HG03469 (cell line): ENCODE measurements at regions not wholly inside any gene's neighbourhood (a gene's known extent, or its start where the extent isn't known, plus 50 kb on each side); places are given as distances from the start of the nearest gene placed in this dataset.
"Not testable (repeated sequence)": the region's sequence is repeated elsewhere in the genome, so short reads cannot be mapped to it uniquely, and the experiment has no call there.

Experiments
- ATAC-seq: cut with Tn5 transposase; IDR thresholded peaks from one replicate; pipeline ENCODE4 v1.9.1; 2021; ENCODE audit warnings: mild to moderate bottlenecking, moderate library complexity, moderate number of reproducible peaks; ENCODE audit not compliant: unreplicated experiment

DNA sequence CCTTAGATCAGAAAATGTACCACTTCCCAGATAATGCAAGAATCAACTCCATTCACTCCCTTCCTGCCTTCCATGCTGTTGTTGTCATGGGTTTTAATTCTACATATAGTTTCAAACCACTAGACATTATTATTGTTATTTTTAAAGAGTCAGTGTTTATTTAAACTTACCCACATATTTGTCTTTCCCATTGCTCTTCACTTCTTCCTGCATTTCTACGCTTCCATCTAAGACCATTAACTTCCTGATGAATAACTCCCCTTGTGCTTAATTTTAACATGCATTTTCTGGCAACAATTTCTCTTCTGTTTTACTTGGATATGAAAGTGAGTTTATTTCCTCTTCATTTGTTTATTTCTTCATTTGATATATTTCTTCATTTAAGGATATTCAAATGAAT lies 127.1 kb upstream of the FHIT start:
- no peak for ATAC-seq

DNA sequence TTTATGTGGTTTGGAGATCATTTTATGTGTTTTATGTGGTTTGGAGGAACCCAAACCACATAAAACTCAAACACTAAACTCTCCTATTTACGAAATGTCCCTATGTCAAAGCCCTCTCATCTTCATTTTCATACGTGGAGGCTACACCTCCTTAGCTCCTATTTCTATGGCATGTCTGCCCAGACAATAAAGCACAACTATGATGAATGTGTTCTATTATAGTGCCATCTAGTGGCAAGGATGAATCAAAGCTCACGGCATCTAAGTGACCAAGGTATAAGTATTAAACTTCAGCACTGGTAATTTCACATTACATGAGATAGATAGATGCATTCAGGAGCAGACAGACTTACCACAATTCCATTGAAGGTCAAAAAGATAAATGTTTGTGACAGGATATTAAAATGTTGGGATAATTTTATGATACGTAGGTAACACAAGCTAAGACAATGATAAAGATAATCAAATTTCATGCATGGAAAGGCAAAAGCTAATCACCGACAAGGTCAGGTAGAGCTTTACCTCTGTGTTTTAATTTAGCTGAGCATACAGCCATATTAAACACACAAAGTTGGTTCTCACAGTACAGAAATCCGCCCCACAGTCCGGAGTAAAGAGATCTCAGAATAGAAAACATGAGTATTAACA lies 130.6 kb upstream of the FHIT start:
- peak; percentile 85 for ATAC-seq

DNA sequence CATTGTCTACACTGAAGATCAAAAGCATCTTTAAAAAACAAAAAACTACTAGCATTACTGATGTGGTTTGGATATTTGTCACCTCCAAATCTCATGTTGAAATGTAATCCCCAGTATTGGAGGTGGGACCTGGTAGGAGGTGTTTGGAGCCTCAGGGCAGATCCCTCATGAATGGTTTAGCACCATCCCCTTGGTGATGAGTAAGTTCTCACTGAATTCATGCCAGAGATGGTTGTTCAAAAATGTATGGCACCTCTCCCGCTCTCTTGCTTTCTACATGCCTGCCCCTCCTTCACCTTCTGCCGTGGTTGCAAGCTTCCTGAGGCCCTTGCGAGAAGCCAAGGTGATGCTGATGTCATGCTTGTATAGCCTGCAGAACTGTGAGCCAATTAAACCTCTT lies 136.6 kb upstream of the FHIT start:
- no peak for ATAC-seq

DNA sequence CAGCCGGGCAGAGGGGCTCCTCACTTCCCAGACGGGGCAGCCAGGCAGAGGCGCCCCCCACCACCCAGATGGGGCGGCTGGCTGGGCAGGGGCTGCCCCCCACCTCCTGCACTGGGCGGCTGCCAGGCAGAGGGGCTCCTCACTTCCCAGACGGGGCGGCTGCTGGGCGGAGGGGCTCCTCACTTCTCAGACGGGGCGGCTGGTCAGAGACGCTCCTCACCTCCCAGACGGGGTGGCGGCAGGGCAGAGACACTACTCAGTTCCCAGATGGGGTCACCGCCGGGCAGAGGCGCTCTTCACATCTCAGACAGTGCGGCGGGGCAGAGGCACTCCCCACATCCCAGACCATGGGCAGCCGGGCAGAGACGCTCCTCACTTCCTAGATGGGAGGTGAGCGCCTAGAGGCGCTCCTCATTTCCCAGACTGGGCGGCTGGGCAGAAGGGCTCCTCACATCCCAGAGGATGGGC lies 142.3 kb upstream of the FHIT start:
- not testable (repeated sequence) for ATAC-seq

DNA sequence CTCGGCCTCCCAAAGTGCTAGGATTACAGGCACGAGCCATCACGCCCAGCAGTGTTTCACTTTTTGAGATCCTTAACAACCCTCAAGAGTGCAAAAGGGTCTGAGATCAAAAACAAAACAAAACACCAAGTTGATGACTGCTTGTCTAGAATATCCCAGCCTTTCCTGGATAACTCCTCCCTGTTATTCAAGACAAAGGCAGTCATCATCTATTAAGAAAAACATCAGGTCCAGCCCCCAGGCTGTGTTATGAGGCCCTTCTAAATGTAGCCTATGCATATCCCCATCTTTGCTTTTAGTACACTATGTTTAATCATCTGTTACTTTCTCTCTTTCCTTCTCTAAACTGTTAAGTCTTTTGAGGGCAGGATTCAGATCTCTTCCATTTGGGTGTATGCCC lies 150.1 kb upstream of the FHIT start:
- ATAC-seq, result no peak

DNA sequence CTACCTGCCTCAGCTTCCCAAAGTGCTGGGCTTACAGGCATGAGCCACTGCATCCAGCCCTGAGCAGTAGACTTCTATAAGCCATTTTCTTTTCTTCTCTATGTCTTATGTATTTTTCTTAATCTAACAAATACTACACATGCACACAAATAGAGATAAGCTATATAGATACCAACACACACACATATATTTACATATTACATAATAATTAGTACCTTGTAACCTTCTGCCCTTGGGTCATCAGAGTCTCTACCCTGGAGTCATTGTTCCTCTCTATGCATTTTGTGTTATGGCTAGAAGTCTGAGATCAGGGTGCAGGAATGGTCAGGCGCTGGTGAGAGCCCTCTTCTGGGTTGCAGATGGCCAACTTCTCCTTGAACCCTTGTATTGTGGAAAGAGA lies 154.0 kb upstream of the PTPRG start:
- no peak for ATAC-seq

DNA sequence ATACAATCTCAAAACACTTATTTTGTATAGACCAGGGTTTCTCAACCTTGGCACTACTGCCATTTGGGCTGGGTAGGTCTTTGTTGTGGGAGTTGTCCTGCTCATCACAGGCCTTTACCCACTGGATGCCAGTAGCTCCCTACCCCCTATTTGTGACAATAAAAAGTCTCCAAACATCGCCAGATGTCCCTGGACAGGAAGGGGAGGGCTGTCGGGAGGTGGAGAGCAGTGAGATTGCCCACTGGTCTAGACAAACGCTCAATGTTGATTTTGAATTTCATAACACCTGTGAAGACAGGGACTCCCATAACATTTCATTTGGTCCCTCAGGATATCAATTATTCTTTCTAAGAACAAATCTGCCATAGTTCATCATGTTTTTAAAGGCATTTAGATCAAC lies 151.7 kb upstream of the PTPRG start:
- ATAC-seq, result no peak

DNA sequence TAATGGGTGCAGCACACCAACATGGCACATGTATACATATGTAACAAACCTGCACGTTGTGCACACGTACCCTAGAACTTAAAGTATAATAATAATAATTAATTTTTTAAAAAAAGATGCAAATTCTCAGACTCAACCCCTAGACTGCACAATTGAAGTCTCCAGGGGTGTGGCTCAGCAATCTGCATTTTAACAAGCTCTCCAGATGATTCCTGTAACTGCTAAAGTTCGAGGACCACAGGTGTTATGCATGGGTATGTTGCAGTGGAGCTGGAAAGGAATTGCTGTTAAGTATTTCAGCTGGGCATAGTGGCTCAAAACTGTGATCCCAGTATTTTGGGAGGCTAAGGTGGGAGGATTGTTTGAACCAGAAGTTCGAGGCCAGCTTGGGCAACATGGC lies 151.0 kb upstream of the PTPRG start:
- ATAC-seq, result not testable (repeated sequence)

DNA sequence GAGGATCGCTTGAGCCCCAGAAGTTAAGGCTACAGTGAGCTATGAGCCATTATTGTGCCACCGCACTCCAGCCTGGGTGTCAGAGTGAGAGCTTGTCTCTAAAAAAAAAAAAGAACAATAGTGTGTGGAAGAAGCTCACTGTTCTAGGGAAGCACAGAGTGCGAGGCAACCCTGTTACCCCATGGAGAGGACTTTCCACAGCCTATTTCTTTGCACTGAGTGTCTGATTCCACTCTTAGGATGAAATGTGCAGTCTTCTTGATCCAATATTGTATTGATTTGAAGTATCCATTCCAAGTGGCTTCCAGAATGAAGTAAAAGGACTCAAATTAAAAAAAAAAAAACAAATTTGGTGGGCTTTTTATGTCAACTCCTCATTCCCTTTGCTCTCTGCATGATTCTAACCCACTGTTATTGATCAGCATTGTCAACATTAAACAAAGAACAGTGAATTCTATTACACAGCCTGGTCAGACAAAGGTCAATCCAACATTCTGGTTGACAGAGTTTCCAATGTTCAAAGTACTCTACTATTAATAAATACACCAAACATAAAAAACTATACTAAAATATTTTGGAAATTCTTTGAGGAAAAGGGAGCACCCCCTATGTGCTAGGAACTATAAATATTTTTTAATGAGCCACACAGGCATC lies 150.2 kb upstream of the PTPRG start:
- ATAC-seq, result no peak

DNA sequence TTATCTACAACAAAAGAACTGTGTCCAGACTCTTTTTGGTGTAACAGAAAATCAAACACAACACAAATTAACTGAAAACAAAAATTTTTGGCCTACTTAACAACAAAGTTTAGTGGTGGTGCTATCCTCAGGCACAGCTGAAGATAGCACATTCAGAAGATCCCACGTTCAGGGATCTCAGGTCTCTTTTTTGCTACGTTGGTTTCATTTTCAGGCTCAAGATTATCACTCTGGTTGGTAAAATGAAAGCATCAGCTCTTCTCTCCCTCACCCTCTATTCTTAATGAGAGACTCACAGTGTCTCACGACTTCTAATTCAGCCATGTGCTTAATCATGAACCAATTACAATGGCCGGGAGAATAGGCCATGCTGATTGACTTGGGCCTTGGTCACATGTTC lies 146.9 kb upstream of the PTPRG start:
- no peak for ATAC-seq

DNA sequence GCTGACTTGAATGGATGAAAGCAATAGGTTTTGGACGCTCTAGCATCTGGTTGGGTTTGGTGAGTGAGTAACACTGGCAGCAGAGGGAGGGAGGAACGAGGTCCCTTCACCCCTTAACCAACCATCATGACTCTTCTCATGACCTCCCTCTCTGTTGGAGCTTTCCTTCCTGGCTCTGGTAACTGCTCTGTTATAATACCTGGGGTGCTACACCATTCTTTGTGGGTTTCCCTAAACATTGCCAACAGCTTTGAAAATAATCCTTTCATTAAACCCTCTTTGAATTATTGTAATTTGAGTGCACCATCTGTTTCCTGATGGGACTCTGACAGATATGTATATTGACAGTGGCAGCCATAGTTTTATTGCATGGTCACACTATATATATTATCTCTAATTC lies 146.2 kb upstream of the PTPRG start:
- ATAC-seq, result no peak

DNA sequence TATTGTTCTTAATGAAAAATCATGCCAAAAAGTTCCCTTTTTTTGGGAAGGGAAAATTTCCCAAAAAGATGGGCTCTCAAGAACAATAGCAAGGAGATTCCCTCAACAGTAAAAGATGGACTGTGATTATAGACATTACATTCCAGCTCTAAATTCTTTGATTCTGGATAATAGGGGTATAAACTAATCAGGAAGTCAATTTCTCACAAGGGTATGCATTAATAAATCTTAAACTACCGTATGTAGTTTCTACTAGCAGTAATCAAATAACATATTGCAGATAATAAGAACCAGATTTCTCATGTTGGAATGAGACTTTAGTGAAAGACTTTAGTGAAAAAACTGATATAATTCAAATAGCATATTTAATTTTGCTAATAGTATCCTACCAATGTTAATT lies 144.8 kb upstream of the PTPRG start:
- no peak for ATAC-seq

DNA sequence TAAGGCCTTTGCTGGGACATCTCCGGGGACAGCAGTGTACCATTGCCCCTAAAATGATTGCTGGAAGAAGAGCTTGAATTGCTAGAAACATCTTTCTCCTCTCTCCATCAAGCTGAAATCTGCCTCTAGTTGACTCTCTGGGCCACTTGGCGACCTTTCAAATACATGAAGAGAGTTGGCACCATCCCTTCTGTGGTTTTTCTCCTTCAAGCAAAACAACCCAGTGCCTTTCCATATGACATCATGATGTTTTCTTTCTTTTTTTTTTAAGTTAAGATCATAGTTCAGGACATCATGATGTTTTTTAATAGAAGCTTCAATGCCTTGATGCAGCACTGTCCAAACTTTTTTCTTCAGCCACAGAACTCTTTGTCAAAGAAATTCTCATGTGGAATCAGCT lies 144.0 kb upstream of the PTPRG start:
- ATAC-seq, result no peak

DNA sequence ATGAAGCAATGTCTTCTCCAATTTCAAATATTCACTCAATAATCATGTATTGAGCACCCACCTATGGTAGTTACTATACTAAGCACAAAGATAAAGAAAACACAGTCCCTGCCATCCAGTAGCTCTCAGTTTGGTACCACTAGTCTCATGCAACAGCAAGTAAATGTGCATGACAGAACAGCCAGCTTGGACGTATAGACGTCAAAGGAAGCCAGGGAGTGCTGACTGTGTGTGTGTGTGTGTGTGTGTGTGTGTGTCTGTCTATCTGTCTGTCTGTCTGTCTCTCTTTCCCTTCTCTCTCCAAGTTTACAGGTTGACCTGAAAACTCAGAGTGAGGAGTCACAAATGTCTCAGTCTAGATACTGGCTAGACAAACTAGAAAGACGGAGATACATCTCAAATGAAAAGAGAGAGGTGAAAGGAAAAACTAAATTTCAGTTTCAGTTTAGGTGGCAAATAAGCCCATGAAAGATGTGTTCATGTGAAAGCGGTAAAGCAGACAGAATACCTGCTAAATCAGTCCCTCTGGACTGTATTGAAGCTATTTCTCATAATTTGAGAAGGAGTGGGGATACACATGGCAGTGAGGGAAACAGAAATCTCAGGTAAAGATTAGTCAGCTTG lies 141.1 kb upstream of the PTPRG start:
- no peak for ATAC-seq

DNA sequence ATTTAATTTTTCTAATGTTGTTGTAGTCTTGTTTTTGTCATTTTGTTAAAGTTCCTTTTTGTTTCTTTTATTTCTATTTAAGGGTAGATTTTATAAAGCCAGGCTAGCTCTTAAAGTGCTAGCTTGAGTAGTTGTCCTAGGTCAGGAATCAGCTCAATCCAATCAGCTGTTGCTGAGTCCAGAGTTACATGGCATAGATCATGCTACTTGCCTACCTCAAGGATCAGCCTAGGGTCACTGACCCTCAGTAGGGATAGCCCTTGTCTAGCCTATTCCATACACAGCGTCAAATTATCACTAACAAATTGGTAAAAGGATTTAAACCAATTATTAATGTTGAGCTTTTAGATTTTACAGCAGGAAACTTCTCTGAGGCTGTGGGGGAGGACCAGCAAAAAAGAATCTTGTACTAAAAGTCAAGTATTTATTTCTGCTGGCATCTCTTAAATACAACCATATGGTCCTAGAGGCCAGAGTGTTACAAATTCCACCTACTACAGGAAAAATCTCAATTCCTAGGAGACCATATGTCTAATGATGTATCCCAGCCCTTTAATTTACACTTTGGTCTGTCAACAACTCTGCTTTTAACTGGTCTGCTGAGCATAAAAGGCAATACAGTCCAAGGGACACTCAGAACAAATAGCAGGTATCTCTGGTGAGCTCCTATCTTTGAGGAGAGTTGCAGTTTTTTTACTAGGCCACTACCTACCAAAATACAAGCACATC lies 138.3 kb upstream of the PTPRG start:
- ATAC-seq, result no peak

DNA sequence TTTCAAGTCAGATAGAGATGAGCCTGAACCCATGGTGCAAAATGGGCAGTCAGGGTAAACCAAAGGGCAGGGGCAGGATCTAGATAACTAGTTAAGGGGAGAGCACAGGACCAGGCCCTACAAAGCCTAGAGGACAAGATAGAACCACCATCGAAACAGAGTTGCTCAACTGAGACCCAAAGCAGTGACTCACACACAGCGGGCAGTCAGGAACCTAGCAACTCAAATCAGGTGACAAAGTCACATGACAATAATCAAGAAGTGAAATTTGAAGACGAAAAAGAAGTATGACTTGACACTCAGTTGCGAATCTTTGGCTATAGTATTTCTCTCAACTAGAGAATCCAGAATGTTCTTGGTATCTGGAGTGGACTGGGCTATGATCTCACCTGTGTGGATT lies 136.0 kb upstream of the PTPRG start:
- ATAC-seq, result no peak

DNA sequence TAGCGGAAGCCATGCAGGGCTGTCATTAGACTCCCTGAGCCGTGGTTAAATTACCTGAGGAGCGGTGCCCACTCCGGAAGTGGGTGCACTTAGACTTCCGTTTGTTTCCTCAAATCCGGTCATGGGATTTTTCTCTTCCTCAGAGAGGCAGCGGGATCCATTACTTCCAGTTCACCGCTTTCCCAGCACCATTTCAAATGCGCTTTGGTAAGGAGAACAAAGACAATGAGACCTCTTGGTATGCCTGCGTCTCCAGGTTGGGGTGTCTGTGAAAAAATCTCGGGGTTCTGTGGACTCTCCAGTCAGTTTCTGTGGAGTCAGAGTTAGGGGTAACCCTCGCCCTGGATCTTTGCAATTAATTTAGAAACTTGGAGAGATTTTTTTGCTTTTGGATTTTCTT lies 132.3 kb upstream of the PTPRG start:
- no peak for ATAC-seq

DNA sequence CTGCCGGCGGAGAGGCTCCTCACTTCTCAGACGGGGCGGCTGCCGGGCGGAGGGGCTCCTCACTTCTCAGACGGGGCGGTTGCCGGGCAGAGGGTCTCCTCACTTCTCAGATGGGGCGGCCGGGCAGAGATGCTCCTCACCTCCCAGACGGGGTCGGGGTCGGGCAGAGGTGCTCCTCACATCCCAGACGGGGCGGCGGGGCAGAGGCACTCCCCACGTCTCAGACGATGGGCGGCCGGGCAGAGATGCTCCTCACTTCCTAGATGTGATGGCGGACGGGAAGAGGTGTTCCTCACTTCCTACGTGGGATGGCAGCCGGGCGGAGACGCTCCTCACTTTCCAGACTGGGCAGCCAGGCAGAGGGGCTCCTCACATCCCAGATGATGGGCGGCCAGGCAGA lies 126.5 kb upstream of the PTPRG start:
- not testable (repeated sequence) for ATAC-seq

DNA sequence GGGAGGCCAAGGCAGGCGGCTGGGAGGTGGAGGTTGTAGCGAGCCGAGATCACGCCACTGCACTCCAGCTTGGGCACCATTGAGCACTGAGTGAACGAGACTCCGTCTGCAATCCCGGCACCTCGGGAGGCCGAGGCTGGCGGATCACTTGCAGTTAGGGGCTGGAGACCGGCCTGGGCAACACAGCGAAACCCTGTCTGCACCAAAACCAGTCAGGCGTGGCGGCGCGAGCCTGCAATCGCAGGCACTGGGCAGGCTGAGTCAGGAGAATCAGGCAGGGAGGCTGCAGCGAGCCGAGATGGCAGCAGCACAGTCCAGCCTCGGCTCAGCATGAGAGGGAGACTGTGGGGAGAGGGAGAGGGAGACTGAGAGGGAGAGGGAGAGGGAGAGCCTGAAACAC lies 126.0 kb upstream of the PTPRG start:
- ATAC-seq, result not testable (repeated sequence)

DNA sequence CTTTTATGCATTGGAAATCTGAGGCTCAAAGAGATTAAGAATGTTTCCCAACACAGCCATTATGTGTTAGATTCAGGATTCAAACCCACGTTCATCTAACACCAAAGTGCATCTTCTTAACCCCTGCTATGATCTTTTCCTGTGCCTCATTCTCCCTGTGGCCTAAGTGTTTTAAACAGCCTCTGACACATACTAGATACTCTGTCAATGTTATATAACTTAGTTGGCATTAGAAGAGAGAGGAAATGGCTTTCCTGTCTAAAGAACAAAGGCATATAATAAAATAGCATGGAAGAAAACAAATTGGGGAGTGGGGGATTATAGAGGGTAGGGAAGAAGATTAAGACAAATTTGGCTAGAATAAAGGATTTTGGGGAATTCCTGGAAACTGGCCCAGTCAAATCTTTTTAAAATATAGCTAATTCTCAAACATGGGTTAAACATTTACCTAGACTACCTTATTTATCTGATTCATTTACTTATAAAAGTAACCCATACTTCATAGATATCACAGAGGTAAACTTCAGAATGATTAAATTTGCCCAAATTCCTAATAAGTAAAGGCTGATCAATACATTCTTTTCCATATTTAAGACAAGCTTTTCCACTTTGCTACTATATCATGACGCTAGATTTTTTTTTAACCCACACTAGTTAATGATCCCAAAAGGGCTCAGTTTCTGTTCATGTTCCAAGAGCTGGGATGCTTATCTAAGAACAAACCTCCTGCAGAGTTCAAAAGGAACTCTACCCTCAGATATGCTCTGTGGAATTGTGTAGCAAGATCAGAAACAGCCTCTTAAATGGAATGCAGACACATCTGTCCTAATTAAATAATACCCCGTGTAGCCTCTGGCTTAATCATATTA lies 122.9 kb upstream of the PTPRG start:
- ATAC-seq, result no peak

DNA sequence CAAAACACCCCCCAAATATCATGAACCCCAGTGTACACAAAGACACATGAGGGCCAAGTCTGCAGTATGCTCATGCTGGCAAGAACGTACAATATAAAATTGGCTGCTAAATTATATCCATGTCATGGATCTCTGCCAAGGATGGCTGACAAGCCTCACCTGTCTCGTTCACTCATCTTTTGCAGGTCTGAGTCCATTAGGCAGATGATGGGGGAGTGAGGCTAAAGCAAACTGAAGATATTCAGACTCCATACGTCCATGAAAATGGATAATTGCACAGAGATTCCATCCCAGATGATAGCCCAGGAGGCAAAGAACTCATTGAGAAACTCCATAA lies 122.3 kb upstream of the PTPRG start:
- ATAC-seq, result no peak
